ENCODE measurements at regions not wholly inside any gene's neighbourhood (a gene's known extent, or its start where the extent isn't known, plus 50 kb on each side); places are given as distances from the start of the nearest gene placed in this dataset.

- ATAC-seq, result no peak
Measured at GRCh38 chr2:163849756-163850435, 114.1 kb upstream of the FIGN start.

GRCh38 chr2:163838890-163839289 is 103.1 kb upstream of the FIGN start:
- H3K36me3 Mint-ChIP-seq (ENCODE audit: low read depth), result no peaks in the 10 kb centered on the region
- no peaks in the 10 kb centered on the region for H3K4me1 Mint-ChIP-seq
- H3K4me3 Mint-ChIP-seq, result no peak overlapping the region
- ATAC-seq, result no peak
- DNase-seq, result no peak
- no peak overlapping the region for H3K27ac Mint-ChIP-seq
- no peaks in the 10 kb centered on the region for H3K27me3 Mint-ChIP-seq
- H3K9me3 Mint-ChIP-seq, result no peaks in the 10 kb centered on the region

More at GRCh38 chr2:163849756-163850435, 114.1 kb upstream of the FIGN start:
- Mint-ChIP-seq H3K9me3 (peaks cover 4% of the 10 kb centered on the region), H3K4me1 (no peaks in the 10 kb centered on the region), H3K4me3 (no peak overlapping the region), H3K27ac (no peak overlapping the region), H3K27me3 (no peaks in the 10 kb centered on the region), H3K36me3 (ENCODE audit: low read depth) (no peaks in the 10 kb centered on the region)
- no peak for DNase-seq

GRCh38 chr2:163836167-163836566 is 100.4 kb upstream of the FIGN start:
- Mint-ChIP-seq H3K27me3 (no peaks in the 10 kb centered on the region), H3K4me1 (no peaks in the 10 kb centered on the region), H3K9me3 (no peaks in the 10 kb centered on the region), H3K36me3 (ENCODE audit: low read depth) (no peaks in the 10 kb centered on the region), H3K4me3 (no peak overlapping the region), H3K27ac (no peak overlapping the region)
- DNase-seq (no peak), ATAC-seq (no peak)

- ATAC-seq (no peak), DNase-seq (no peak)
- Mint-ChIP-seq H3K4me3 (no peak overlapping the region), H3K27me3 (no peaks in the 10 kb centered on the region), H3K36me3 (ENCODE audit: low read depth) (no peaks in the 10 kb centered on the region), H3K9me3 (no peaks in the 10 kb centered on the region), H3K27ac (no peak overlapping the region), H3K4me1 (no peaks in the 10 kb centered on the region)
Measured at GRCh38 chr2:163834841-163835240, 99.0 kb upstream of the FIGN start.

- Mint-ChIP-seq H3K27me3 (no peaks in the 10 kb centered on the region), H3K4me3 (no peak overlapping the region), H3K27ac (no peak overlapping the region), H3K9me3 (peaks cover 5% of the 10 kb centered on the region), H3K36me3 (ENCODE audit: low read depth) (no peaks in the 10 kb centered on the region), H3K4me1 (no peaks in the 10 kb centered on the region)
- ATAC-seq (no peak), DNase-seq (no peak)
Measured at GRCh38 chr2:163834221-163834620, 98.4 kb upstream of the FIGN start.

- peaks cover 17% of the 10 kb centered on the region for H3K9me3 Mint-ChIP-seq
- H3K4me1 Mint-ChIP-seq, result no peaks in the 10 kb centered on the region
- no peak for ATAC-seq
- no peak for DNase-seq
- H3K27me3 Mint-ChIP-seq, result no peaks in the 10 kb centered on the region
- H3K36me3 Mint-ChIP-seq (ENCODE audit: low read depth), result no peaks in the 10 kb centered on the region
- H3K4me3 Mint-ChIP-seq, result no peak overlapping the region
- H3K27ac Mint-ChIP-seq, result no peak overlapping the region
Measured at GRCh38 chr2:163828771-163829170, 93.0 kb upstream of the FIGN start.

GRCh38 chr2:163822033-163822432 is 86.2 kb upstream of the FIGN start:
- H3K4me3 Mint-ChIP-seq, result no peak overlapping the region

GRCh38 chr2:163812926-163813520 is 77.2 kb upstream of the FIGN start:
- Mint-ChIP-seq H3K36me3 (ENCODE audit: low read depth) (no peaks in the 10 kb centered on the region), H3K27ac (no peak overlapping the region)

More at GRCh38 chr2:163822033-163822432, 86.2 kb upstream of the FIGN start:
- no peaks in the 10 kb centered on the region for H3K27me3 Mint-ChIP-seq
- H3K9me3 Mint-ChIP-seq, result peaks cover 36% of the 10 kb centered on the region
- H3K4me1 Mint-ChIP-seq, result no peaks in the 10 kb centered on the region
- H3K36me3 Mint-ChIP-seq (ENCODE audit: low read depth), result no peaks in the 10 kb centered on the region
- H3K27ac Mint-ChIP-seq, result no peak overlapping the region
- DNase-seq, result no peak
- no peak for ATAC-seq

GRCh38 chr2:163808406-163808805 is 72.6 kb upstream of the FIGN start:
- Mint-ChIP-seq H3K4me3 (no peak overlapping the region), H3K36me3 (ENCODE audit: low read depth) (no peaks in the 10 kb centered on the region), H3K9me3 (peaks cover 12% of the 10 kb centered on the region), H3K27me3 (no peaks in the 10 kb centered on the region), H3K27ac (no peak overlapping the region), H3K4me1 (no peaks in the 10 kb centered on the region)
- no peak for DNase-seq
- ATAC-seq, result no peak

More at GRCh38 chr2:163812926-163813520, 77.2 kb upstream of the FIGN start:
- H3K4me3 Mint-ChIP-seq, result no peak overlapping the region
- H3K9me3 Mint-ChIP-seq, result peaks cover 21% of the 10 kb centered on the region
- H3K27me3 Mint-ChIP-seq, result no peaks in the 10 kb centered on the region
- ATAC-seq (no peak), DNase-seq (no peak)
- no peaks in the 10 kb centered on the region for H3K4me1 Mint-ChIP-seq

GRCh38 chr2:163802284-163802683 is 66.5 kb upstream of the FIGN start:
- DNase-seq, result no peak
- no peaks in the 10 kb centered on the region for H3K36me3 Mint-ChIP-seq (ENCODE audit: low read depth)
- ATAC-seq, result no peak
- no peak overlapping the region for H3K27ac Mint-ChIP-seq
- peaks cover 8% of the 10 kb centered on the region for H3K9me3 Mint-ChIP-seq
- H3K27me3 Mint-ChIP-seq, result no peaks in the 10 kb centered on the region
- H3K4me1 Mint-ChIP-seq, result no peaks in the 10 kb centered on the region
- no peak overlapping the region for H3K4me3 Mint-ChIP-seq

GRCh38 chr2:163801486-163801885 is 65.7 kb upstream of the FIGN start:
- Mint-ChIP-seq H3K36me3 (ENCODE audit: low read depth) (no peaks in the 10 kb centered on the region), H3K9me3 (peaks cover 13% of the 10 kb centered on the region), H3K4me3 (no peak overlapping the region), H3K27ac (no peak overlapping the region), H3K4me1 (no peaks in the 10 kb centered on the region), H3K27me3 (no peaks in the 10 kb centered on the region)
- DNase-seq (no peak), ATAC-seq (no peak)

- Mint-ChIP-seq H3K27me3 (no peaks in the 10 kb centered on the region), H3K4me1 (no peaks in the 10 kb centered on the region), H3K9me3 (peaks cover 14% of the 10 kb centered on the region), H3K36me3 (ENCODE audit: low read depth) (no peaks in the 10 kb centered on the region), H3K4me3 (no peak overlapping the region), H3K27ac (no peak overlapping the region)
- no peak for DNase-seq
- ATAC-seq, result no peak
Measured at GRCh38 chr2:163800951-163801381, 65.2 kb upstream of the FIGN start.

- Mint-ChIP-seq H3K36me3 (ENCODE audit: low read depth) (no peaks in the 10 kb centered on the region), H3K27ac (no peak overlapping the region), H3K4me3 (no peak overlapping the region), H3K27me3 (no peaks in the 10 kb centered on the region), H3K4me1 (no peaks in the 10 kb centered on the region), H3K9me3 (peaks cover 14% of the 10 kb centered on the region)
- ATAC-seq (no peak), DNase-seq (no peak)
Measured at GRCh38 chr2:163799807-163800206, 64.0 kb upstream of the FIGN start.

GRCh38 chr2:163794635-163795034 is 58.8 kb upstream of the FIGN start:
- Mint-ChIP-seq H3K36me3 (ENCODE audit: low read depth) (no peaks in the 10 kb centered on the region), H3K27ac (no peak overlapping the region), H3K9me3 (peaks cover 16% of the 10 kb centered on the region), H3K4me3 (no peak overlapping the region), H3K27me3 (no peaks in the 10 kb centered on the region), H3K4me1 (no peaks in the 10 kb centered on the region)
- DNase-seq (no peak), ATAC-seq (no peak)

All from activated naive CD8-positive, alpha-beta T cell treated with anti-CD3 and anti-CD28 coated beads, Interleukin-2, amount 50 U/mL, for 24 hours (primary cell).